ENCODE measurements at regions not wholly inside any gene's neighbourhood (a gene's known extent, or its start where the extent isn't known, plus 50 kb on each side); places are given as distances from the start of the nearest gene placed in this dataset.

DNA sequence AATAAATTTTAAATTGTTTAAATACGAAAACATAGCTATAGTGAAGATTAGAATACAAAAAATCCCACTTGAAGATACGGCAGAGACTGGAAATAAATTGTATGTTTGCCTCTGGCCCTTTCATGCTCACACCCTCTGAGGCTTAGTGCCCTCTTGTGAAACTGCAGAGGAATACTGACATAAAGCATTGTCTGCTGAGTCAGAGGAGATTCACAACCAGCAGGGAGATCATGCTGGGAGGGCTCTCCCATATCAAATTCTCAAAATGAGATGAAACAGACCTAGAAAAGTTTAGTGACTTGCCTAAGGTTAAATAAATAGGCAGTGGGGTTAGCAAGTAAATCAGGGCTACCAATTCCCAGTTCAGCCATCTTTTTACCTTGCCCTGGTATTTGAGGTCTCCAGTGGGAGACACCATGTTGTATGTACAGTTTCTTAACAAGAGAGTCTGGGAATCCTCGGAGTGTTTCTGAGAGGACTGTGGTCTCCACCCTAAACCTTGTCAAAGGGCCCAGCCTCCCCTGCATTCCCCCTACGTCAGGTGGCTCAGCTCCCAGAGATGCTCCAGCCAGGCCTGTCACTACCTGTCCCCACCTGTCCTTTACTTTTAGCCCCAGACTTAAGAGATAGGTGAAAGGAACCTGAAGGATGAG is 581.4 kb upstream of the DIPK2B start:
- TF ChIP-seq POLR2A (conservative IDR thresholded peaks at IDR 0.05) (no peak), CTCF (IDR thresholded peaks at IDR 0.05 in 2 of 3, conservative IDR thresholded peaks at IDR 0.05 in 1 of 3; ENCODE audit: insufficient read depth in 2 of 3, low read depth in 1 of 3, low read length in 3 of 3) (peak in 1 of 3 experiments; percentile 25; a peak in 2 of 6 replicates), BRCA1 (IDR thresholded peaks at IDR 0.05) (no peak), BRCA1 (CRISPR knock-in tag; IDR thresholded peaks at IDR 0.05) (no peak), RFX7 (CRISPR knock-in tag; IDR thresholded peaks at IDR 0.05) (no peak), MITF (IDR thresholded peaks at IDR 0.05) (no peak), SP2 (IDR thresholded peaks at IDR 0.05; ENCODE audit: extremely low read depth, low read depth, low read length, poor library complexity, severe bottlenecking) (no peak)
- TF ChIP-seq, protein P1, sequence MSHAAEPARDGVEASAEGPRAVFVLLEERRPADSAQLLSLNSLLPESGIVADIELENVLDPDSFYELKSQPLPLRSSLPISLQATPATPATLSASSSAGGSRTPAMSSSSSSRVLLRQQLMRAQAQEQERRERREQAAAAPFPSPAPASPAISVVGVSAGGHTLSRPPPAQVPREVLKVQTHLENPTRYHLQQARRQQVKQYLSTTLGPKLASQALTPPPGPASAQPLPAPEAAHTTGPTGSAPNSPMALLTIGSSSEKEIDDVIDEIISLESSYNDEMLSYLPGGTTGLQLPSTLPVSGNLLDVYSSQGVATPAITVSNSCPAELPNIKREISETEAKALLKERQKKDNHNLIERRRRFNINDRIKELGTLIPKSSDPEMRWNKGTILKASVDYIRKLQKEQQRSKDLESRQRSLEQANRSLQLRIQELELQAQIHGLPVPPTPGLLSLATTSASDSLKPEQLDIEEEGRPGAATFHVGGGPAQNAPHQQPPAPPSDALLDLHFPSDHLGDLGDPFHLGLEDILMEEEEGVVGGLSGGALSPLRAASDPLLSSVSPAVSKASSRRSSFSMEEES (CRISPR knock-in tag; IDR thresholded peaks at IDR 0.05): no peak
